ENCODE measurements at regions not wholly inside any gene's neighbourhood (a gene's known extent, or its start where the extent isn't known, plus 50 kb on each side); places are given as distances from the start of the nearest gene placed in this dataset.

DNA sequence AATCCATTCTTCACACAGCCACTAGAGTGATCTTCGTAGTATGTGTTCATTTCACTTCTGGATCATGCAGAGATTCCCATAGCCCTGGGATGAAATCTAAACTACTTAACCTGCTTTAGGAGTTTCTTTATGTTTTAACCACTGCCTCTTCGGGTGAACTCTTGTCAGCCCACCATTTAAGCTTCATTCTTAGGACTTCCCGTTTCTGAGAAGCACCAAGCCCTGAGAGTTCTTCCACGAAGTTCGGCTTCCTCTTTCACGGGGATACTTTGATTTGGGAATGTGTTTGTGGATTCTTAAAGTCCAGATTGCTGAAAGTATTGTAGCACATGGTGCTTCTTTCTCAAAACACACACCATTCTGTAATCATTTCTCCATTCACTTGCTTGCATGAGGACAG lies 205.0 kb downstream of the UBE2E3 start:
- no peak overlapping the region for H3K4me3 ChIP-seq
- DNase-seq (no peak), ATAC-seq (no peak)
- no peaks in the 10 kb centered on the region for H3K27me3 ChIP-seq
- 60% methylated on average over 6 of the region's 6 CpGs for WGBS (ENCODE audit: insufficient coverage, low coverage, low lambda C conversion rate, missing lambda C conversion rate)
- H3K27ac ChIP-seq, result no peak overlapping the region
- TF ChIP-seq, protein P1, sequence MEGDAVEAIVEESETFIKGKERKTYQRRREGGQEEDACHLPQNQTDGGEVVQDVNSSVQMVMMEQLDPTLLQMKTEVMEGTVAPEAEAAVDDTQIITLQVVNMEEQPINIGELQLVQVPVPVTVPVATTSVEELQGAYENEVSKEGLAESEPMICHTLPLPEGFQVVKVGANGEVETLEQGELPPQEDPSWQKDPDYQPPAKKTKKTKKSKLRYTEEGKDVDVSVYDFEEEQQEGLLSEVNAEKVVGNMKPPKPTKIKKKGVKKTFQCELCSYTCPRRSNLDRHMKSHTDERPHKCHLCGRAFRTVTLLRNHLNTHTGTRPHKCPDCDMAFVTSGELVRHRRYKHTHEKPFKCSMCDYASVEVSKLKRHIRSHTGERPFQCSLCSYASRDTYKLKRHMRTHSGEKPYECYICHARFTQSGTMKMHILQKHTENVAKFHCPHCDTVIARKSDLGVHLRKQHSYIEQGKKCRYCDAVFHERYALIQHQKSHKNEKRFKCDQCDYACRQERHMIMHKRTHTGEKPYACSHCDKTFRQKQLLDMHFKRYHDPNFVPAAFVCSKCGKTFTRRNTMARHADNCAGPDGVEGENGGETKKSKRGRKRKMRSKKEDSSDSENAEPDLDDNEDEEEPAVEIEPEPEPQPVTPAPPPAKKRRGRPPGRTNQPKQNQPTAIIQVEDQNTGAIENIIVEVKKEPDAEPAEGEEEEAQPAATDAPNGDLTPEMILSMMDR (IDR thresholded peaks at IDR 0.05), result no peak
- TF ChIP-seq POLR2A (IDR thresholded peaks at IDR 0.05), result no peak
- no peaks in the 10 kb centered on the region for H3K4me1 ChIP-seq
- H3K36me3 ChIP-seq, result no peaks in the 10 kb centered on the region
- H3K9me3 ChIP-seq, result no peaks in the 10 kb centered on the region
- intact Hi-C loops (cut with DNase I), result no loop called here

DNA sequence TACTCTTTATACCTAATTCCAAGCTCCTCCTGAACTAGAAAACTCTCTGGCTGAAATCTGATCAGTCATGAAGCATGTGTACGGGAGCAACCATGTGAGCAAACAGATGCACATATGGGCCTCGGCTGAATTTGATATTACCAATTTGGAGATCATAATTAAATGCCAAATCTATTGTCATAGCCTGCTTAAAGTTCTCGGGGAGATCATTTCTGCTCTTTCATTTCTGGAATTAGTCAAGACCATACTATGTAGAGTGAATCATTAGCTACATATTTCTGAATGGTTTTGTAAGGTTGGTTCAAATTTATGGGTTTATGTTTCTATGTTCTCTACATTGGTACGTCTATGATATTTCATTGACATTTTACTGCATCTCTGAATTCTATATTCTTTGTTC lies 205.5 kb downstream of the UBE2E3 start:
- intact Hi-C loops (cut with DNase I), result no loop called here
- no peak for TF ChIP-seq POLR2A (IDR thresholded peaks at IDR 0.05)
- TF ChIP-seq, protein P1 (IDR thresholded peaks at IDR 0.05), result no peak
- 57% methylated on average over 4 of the region's 4 CpGs for WGBS (ENCODE audit: insufficient coverage, low coverage, low lambda C conversion rate, missing lambda C conversion rate)

DNA sequence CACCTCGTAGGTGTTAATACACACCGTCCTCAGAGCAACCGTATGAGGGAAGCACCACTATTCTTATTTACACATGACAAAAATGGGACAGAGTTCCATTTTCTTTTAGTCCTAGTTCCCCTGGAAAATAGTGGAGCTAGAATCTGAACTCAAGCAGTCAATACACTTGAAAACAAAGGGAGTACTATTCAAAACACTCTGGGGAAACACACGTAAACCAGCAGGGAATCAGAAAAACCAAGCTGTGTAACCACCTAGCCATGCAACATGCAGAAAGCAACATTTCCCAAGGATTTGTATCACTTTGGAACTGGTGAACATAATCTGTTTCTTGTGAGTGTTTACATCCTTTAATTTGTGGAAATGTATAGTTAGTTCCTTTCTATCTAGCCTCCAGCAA lies 208.2 kb downstream of the UBE2E3 start:
- no peaks in the 10 kb centered on the region for H3K36me3 ChIP-seq
- no peaks in the 10 kb centered on the region for H3K27me3 ChIP-seq
- no peak for DNase-seq
- intact Hi-C loops (cut with DNase I), result no loop called here
- H3K4me3 ChIP-seq, result no peak overlapping the region
- H3K27ac ChIP-seq, result no peak overlapping the region
- TF ChIP-seq, protein P1 (IDR thresholded peaks at IDR 0.05), result no peak
- no peaks in the 10 kb centered on the region for H3K9me3 ChIP-seq
- WGBS (ENCODE audit: insufficient coverage, low coverage, low lambda C conversion rate, missing lambda C conversion rate), result 59% methylated on average over 4 of the region's 4 CpGs
- ATAC-seq, result no peak
- H3K4me1 ChIP-seq, result no peaks in the 10 kb centered on the region

More for the DNA sequence above, 205.5 kb downstream of the UBE2E3 start:
- Histone ChIP-seq H3K4me3 (no peak overlapping the region), H3K27ac (no peak overlapping the region), H3K36me3 (no peaks in the 10 kb centered on the region), H3K27me3 (no peaks in the 10 kb centered on the region), H3K4me1 (no peaks in the 10 kb centered on the region), H3K9me3 (no peaks in the 10 kb centered on the region)
- DNase-seq (no peak), ATAC-seq (no peak)

DNA sequence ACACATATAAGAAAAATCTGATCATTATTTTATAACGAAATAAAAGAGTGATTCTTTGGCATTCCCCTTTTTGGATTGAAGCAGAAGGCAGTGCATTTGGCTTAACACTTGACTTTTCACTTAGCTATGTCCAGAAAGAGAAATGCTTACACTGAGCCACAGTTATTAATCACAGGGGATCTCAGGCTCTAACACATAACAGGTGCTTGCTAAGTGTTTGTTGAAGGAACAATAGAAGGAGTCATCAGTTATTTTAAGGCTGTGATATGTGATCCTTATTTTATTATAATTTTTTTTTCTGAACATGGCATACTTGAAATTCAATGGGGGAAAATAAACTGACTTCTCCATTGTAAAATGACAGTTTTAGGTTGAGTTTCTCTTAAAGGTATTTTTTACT lies 209.5 kb downstream of the UBE2E3 start:
- ATAC-seq (no peak), DNase-seq (no peak)
- no peaks in the 10 kb centered on the region for H3K9me3 ChIP-seq
- no peak overlapping the region for H3K27ac ChIP-seq
- WGBS (ENCODE audit: insufficient coverage, low coverage, low lambda C conversion rate, missing lambda C conversion rate), result 21% methylated on average over 1 of the region's 1 CpG
- intact Hi-C loops (cut with DNase I), result no loop called here
- no peaks in the 10 kb centered on the region for H3K36me3 ChIP-seq
- H3K4me1 ChIP-seq, result no peaks in the 10 kb centered on the region
- no peak for TF ChIP-seq POLR2A (IDR thresholded peaks at IDR 0.05)
- TF ChIP-seq, protein P1 (IDR thresholded peaks at IDR 0.05), result no peak
- H3K27me3 ChIP-seq, result no peaks in the 10 kb centered on the region
- H3K4me3 ChIP-seq, result no peak overlapping the region

DNA sequence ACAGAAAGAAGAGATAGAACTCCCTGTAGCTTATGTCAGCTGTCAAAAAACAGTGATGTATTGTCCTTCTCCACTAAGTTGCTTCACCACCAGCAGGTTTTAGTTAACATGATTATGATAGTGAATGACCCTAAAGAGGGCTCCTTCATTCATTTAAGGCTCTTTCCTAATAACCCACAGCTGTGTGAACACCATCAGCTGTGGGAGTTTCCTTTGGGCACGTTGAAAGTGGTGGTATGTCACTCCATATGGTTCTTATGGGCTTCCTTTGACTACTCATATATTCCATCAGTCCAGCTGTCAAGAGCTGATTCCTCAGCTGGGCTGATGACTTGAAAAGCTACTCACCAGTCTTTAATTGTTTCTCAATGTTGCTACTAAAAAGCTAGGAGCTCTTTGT lies 210.3 kb downstream of the UBE2E3 start:
- TF ChIP-seq POLR2A (IDR thresholded peaks at IDR 0.05), result no peak
- TF ChIP-seq, protein P1 (IDR thresholded peaks at IDR 0.05), result no peak
- Histone ChIP-seq H3K27ac (no peak overlapping the region), H3K4me3 (no peak overlapping the region), H3K9me3 (no peaks in the 10 kb centered on the region), H3K27me3 (no peaks in the 10 kb centered on the region), H3K4me1 (no peaks in the 10 kb centered on the region), H3K36me3 (no peaks in the 10 kb centered on the region)
- intact Hi-C loops (cut with DNase I), result no loop called here
- no peak for DNase-seq
- no peak for ATAC-seq
- WGBS (ENCODE audit: insufficient coverage, low coverage, low lambda C conversion rate, missing lambda C conversion rate), result 0% methylated on average over 1 of the region's 1 CpG
